ENCODE measurements at regions not wholly inside any gene's neighbourhood (a gene's known extent, or its start where the extent isn't known, plus 50 kb on each side); places are given as distances from the start of the nearest gene placed in this dataset.

- FAIRE-seq (no peak), DNase-seq (ENCODE audit: low read depth, low spot score) (no peak)
- BruUV-seq (replicated peaks), result no TSS peak
- Histone ChIP-seq H3K4me2 (ENCODE audit: insufficient read depth, low read length) (no peak overlapping the region), H3K79me2 (ENCODE audit: control insufficient read depth, insufficient read depth, low read length) (no peaks in the 10 kb centered on the region), H3K9me3 (replicated peaks; ENCODE audit: control insufficient read depth, insufficient read depth, low read length) (peaks cover 12% of the 10 kb centered on the region), H2AFZ (ENCODE audit: low read depth, low read length) (no peak overlapping the region), H3K27me3 (ENCODE audit: control insufficient read depth in 2 of 2, insufficient read depth in 2 of 2, low read length in 2 of 2) (no peaks in the 10 kb centered on the region), H3K27ac (ENCODE audit: insufficient read depth, low read depth, low read length) (no peak overlapping the region), H3K4me3 (replicated peaks in 1 of 3; ENCODE audit: insufficient read depth in 1 of 3, low read depth in 1 of 3, low read length in 3 of 3) (no peak overlapping the region), H3K9me1 (replicated peaks; ENCODE audit: control insufficient read depth, extremely low read depth, insufficient read depth, low read length) (no peaks in the 10 kb centered on the region), H3K36me3 (ENCODE audit: control insufficient read depth in 2 of 2, extremely low read depth in 1 of 2, insufficient read depth in 2 of 2, low read length in 2 of 2) (no peaks in the 10 kb centered on the region), H3K9ac (replicated peaks; ENCODE audit: extremely low read depth, insufficient read depth, low read length) (no peak overlapping the region), H4K20me1 (replicated peaks; ENCODE audit: control insufficient read depth, extremely low read depth, insufficient read depth, low read length) (no peaks in the 10 kb centered on the region), H3K4me1 (ENCODE audit: control insufficient read depth, extremely low read depth, insufficient read depth, low read length) (no peaks in the 10 kb centered on the region)
- dilution Hi-C loops (cut with MboI; ENCODE audit: extremely low pct_ligation_motif_present, low sequenced_read_pairs) (no loop called here), intact Hi-C loops (cut with micrococcal nuclease) (no loop called here)
- CTCF ChIA-PET, result no interaction called here
- POLR2A ChIA-PET, result no interaction called here
- TF ChIP-seq GATA2 (IDR thresholded peaks at IDR 0.05; ENCODE audit: insufficient read depth, insufficient read length, low read depth, low read length) (no peak), CTCF (IDR thresholded peaks at IDR 0.05; ENCODE audit: extremely low read depth in 1 of 2, insufficient read depth in 1 of 2, low read depth in 1 of 2, low read length in 2 of 2) (no peak), POLR2AphosphoS5 (IDR thresholded peaks at IDR 0.05; ENCODE audit: insufficient read depth, low read depth, low read length) (no peak), JUN (IDR thresholded peaks at IDR 0.05; ENCODE audit: borderline replicate concordance, insufficient read depth, insufficient read length, low read depth) (no peak), POLR2A (IDR thresholded peaks at IDR 0.05; ENCODE audit: low read depth, low read length) (no peak), EZH2 (IDR thresholded peaks at IDR 0.05; ENCODE audit: borderline replicate concordance, low read depth, low read length, severe bottlenecking) (no peak), FOS (IDR thresholded peaks at IDR 0.05; ENCODE audit: borderline replicate concordance, insufficient read depth, low read length) (no peak), MYC (IDR thresholded peaks at IDR 0.05; ENCODE audit: low read depth, low read length) (no peak)
- TF ChIP-seq, protein P1, sequence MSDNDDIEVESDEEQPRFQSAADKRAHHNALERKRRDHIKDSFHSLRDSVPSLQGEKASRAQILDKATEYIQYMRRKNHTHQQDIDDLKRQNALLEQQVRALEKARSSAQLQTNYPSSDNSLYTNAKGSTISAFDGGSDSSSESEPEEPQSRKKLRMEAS (IDR thresholded peaks at IDR 0.05; ENCODE audit: insufficient read depth, insufficient read length), result no peak
Measured at GRCh38 chr2:239586651-239587310, 186.0 kb upstream of the HDAC4 start.
